Gastroesophageal sphincter (tissue), 2 donors: ENCODE measurements at regions not wholly inside any gene's neighbourhood (a gene's known extent, or its start where the extent isn't known, plus 50 kb on each side); places are given as distances from the start of the nearest gene placed in this dataset.

Source experiments
- EP300 ChIP-seq: sonication (generic); formaldehyde crosslinking; IDR thresholded peaks from one replicate; pipeline ENCODE4 v1.6.1; 2017; ENCODE audit warnings: antibody characterized with exemption, mild to moderate bottlenecking
- POLR2A ChIP-seq, 2 donors: fragments of 450-650 bp; IDR thresholded peaks; one replicate each; pipeline ENCODE4 v1.6.1; 2017; ENCODE audit warnings: antibody characterized with exemption in 2 of 2, mild to moderate bottlenecking in 2 of 2, moderate library complexity in 1 of 2

- no peak for TF ChIP-seq POLR2A (IDR thresholded peaks at IDR 0.05)
- TF ChIP-seq EP300, result no peak
Measured at GRCh38 chr6:25124216-25124715, 154.9 kb upstream of the CARMIL1 start.
